SH-SY5Y (cell line): ENCODE measurements at regions not wholly inside any gene's neighbourhood (a gene's known extent, or its start where the extent isn't known, plus 50 kb on each side); places are given as distances from the start of the nearest gene placed in this dataset.

ENCODE experiments used
- GATA2 ChIP-seq: IDR thresholded peaks from 2 replicates; pipeline ENCODE4 v1.6.1; 2011; ENCODE audit warnings: mild to moderate bottlenecking, low read depth, low read length
- GATA3 ChIP-seq: IDR thresholded peaks from 2 replicates; pipeline ENCODE4 v1.6.1; 2011; ENCODE audit warnings: low read depth, mild to moderate bottlenecking, low read length, moderate library complexity

DNA sequence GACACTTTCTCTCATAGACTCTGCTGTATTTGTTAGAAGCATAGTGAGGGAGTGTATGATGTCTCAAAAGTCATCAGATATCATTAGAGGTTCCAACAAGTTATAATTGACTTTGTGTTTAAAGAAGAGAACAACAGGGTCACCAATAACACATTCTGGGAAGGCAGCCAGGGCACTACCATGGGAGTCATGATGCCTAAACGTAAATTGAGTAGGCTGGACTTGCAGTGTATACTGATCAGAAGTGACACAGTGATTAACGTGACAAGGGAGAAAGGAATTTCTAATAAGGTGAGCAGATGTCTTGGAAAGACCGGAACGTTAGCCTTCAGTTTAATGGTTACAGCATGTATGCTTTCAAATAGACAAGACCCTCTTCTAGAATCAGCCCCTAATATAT is 973.2 kb downstream of the NCAM2 start:
- no peak for TF ChIP-seq GATA2
- no peak for TF ChIP-seq GATA3
